IMR-90 (cell line): ENCODE measurements at regions not wholly inside any gene's neighbourhood (a gene's known extent, or its start where the extent isn't known, plus 50 kb on each side); places are given as distances from the start of the nearest gene placed in this dataset.

Experiments
- CEBPB ChIP-seq: IDR thresholded peaks from 2 replicates; pipeline ENCODE4 v1.6.1; 2012; ENCODE audit warnings: low read depth, low read length, improper control_type of control experiment
- FOS ChIP-seq: fragments of 150-350 bp; IDR thresholded peaks from 2 replicates; pipeline ENCODE4 v1.6.1; 2016; ENCODE audit warnings: low read depth, low read length
- MAFK ChIP-seq: IDR thresholded peaks from 2 replicates; pipeline ENCODE4 v1.6.1; 2012; ENCODE audit warnings: low read depth, low read length, improper control_type of control experiment
- MAZ ChIP-seq: IDR thresholded peaks from 2 replicates; pipeline ENCODE4 v1.6.1; 2012; ENCODE audit warnings: low read depth, mild to moderate bottlenecking, low read length, improper control_type of control experiment, moderate library complexity, borderline replicate concordance
- MXI1 ChIP-seq: IDR thresholded peaks from 2 replicates; pipeline ENCODE4 v1.6.1; 2012; ENCODE audit warnings: low read depth, mild to moderate bottlenecking, low read length, moderate library complexity, borderline replicate concordance
- NFE2L2 ChIP-seq: fragments of 150-350 bp; IDR thresholded peaks from 2 replicates; pipeline ENCODE4 v1.6.1; 2016; ENCODE audit warnings: low read depth, mild to moderate bottlenecking, low read length
- POLR2A ChIP-seq: IDR thresholded peaks from 2 replicates; pipeline ENCODE4 v1.6.1; 2012; ENCODE audit warnings: mild to moderate bottlenecking, low read depth, low read length
- RAD21 ChIP-seq: IDR thresholded peaks from 2 replicates; pipeline ENCODE4 v1.6.1; 2012; ENCODE audit warnings: low read length, improper control_type of control experiment
- RCOR1 ChIP-seq: IDR thresholded peaks from 2 replicates; pipeline ENCODE4 v1.6.1; 2012; ENCODE audit warnings: mild to moderate bottlenecking, low read length, improper control_type of control experiment; ENCODE audit not compliant: insufficient replicate concordance
- RFX5 ChIP-seq: IDR thresholded peaks from 2 replicates; pipeline ENCODE4 v1.8.0; 2012; ENCODE audit warnings: low read depth, mild to moderate bottlenecking, low read length, moderate library complexity
- SMC3 ChIP-seq: fragments of 150-350 bp; IDR thresholded peaks from 2 replicates; pipeline ENCODE4 v1.6.1; 2016; ENCODE audit warnings: low read depth, mild to moderate bottlenecking, antibody characterized with exemption, low read length, moderate library complexity
- TF ChIP-seq, protein P1 (sequence below): conservative IDR thresholded peaks from 2 replicates; pipeline ENCODE4 v1.5.1; 2012; ENCODE audit warnings: mild to moderate bottlenecking, low read depth, low read length, improper control_type of control experiment
- TF ChIP-seq, protein P2 (sequence below): fragments of 150-350 bp; IDR thresholded peaks from 2 replicates; pipeline ENCODE4 v1.6.1; 2017; ENCODE audit warnings: mild to moderate bottlenecking, antibody characterized with exemption, low read length, low read depth
- TF ChIP-seq, protein P3 (sequence below): fragments of 150-350 bp; IDR thresholded peaks from 2 replicates; pipeline ENCODE4 v1.6.1; 2016; ENCODE audit warnings: low read depth, mild to moderate bottlenecking, low read length, moderate library complexity, borderline replicate concordance

DNA sequence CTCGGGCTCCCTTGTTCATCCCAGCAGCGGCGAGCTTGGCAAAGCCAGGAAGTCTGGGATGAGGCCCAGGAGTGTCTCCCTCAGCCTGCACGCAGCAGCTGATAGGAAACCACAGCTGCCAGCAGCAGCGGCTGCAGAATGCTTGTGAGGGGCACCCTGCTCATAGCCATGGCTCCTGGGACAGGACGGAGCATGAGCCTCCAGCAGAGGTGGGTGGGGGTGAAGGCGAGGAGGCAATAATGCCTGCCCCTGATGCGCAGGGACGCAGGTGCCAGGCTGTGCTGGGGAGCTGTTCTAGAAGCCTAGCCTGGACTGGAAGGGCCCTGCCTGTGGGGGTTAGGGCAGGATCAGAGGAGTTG is 157.9 kb downstream of the CD83 start:
- TF ChIP-seq, protein P1, sequence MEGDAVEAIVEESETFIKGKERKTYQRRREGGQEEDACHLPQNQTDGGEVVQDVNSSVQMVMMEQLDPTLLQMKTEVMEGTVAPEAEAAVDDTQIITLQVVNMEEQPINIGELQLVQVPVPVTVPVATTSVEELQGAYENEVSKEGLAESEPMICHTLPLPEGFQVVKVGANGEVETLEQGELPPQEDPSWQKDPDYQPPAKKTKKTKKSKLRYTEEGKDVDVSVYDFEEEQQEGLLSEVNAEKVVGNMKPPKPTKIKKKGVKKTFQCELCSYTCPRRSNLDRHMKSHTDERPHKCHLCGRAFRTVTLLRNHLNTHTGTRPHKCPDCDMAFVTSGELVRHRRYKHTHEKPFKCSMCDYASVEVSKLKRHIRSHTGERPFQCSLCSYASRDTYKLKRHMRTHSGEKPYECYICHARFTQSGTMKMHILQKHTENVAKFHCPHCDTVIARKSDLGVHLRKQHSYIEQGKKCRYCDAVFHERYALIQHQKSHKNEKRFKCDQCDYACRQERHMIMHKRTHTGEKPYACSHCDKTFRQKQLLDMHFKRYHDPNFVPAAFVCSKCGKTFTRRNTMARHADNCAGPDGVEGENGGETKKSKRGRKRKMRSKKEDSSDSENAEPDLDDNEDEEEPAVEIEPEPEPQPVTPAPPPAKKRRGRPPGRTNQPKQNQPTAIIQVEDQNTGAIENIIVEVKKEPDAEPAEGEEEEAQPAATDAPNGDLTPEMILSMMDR, result no peak
- TF ChIP-seq FOS (no peak), NFE2L2 (no peak), RFX5 (no peak), POLR2A (no peak), CEBPB (no peak), RCOR1 (no peak), RAD21 (no peak), MXI1 (no peak), MAZ (no peak), SMC3 (no peak), MAFK (no peak)
- TF ChIP-seq, protein P2, sequence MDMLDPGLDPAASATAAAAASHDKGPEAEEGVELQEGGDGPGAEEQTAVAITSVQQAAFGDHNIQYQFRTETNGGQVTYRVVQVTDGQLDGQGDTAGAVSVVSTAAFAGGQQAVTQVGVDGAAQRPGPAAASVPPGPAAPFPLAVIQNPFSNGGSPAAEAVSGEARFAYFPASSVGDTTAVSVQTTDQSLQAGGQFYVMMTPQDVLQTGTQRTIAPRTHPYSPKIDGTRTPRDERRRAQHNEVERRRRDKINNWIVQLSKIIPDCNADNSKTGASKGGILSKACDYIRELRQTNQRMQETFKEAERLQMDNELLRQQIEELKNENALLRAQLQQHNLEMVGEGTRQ, result no peak
- TF ChIP-seq, protein P3, sequence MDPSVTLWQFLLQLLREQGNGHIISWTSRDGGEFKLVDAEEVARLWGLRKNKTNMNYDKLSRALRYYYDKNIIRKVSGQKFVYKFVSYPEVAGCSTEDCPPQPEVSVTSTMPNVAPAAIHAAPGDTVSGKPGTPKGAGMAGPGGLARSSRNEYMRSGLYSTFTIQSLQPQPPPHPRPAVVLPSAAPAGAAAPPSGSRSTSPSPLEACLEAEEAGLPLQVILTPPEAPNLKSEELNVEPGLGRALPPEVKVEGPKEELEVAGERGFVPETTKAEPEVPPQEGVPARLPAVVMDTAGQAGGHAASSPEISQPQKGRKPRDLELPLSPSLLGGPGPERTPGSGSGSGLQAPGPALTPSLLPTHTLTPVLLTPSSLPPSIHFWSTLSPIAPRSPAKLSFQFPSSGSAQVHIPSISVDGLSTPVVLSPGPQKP, result no peak
